OCI-LY3 (cell line): ENCODE measurements at regions not wholly inside any gene's neighbourhood (a gene's known extent, or its start where the extent isn't known, plus 50 kb on each side); places are given as distances from the start of the nearest gene placed in this dataset.

Experiments
- EZH2phosphoT487 ChIP-seq: fragments of 200-600 bp; shearing (Covaris generic); IDR thresholded peaks from 2 replicates; pipeline ENCODE4 v1.6.1; 2018; ENCODE audit warnings: antibody characterized with exemption, mixed run types, low read depth
- TF ChIP-seq, protein P1 (sequence below): fragments of 200-600, 300-600 bp; sonication (generic); IDR thresholded peaks from 2 replicates; pipeline ENCODE4 v1.5.1; 2014; ENCODE audit warnings: antibody characterized with exemption, low read length, low read depth

DNA sequence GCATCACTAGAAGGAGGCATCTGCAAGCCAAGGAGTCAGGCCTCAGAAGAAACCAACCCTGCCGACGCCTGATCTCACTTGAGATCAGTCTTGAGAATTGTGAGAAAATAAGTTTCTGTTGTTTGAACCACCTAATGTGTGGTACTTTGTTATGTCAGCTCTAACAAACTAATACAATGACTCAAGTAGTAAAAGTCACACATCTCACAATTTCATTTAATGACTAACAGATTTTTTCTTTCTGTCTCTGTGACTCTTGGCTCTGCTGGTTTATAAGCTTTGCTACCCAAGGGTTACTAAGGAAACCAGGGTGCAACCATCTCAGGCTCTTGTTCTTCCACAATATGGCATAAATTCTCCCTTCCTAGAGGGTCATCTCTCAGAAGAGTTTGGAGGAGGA, 315.8 kb upstream of the GRAMD2B start:
- TF ChIP-seq, protein P1, sequence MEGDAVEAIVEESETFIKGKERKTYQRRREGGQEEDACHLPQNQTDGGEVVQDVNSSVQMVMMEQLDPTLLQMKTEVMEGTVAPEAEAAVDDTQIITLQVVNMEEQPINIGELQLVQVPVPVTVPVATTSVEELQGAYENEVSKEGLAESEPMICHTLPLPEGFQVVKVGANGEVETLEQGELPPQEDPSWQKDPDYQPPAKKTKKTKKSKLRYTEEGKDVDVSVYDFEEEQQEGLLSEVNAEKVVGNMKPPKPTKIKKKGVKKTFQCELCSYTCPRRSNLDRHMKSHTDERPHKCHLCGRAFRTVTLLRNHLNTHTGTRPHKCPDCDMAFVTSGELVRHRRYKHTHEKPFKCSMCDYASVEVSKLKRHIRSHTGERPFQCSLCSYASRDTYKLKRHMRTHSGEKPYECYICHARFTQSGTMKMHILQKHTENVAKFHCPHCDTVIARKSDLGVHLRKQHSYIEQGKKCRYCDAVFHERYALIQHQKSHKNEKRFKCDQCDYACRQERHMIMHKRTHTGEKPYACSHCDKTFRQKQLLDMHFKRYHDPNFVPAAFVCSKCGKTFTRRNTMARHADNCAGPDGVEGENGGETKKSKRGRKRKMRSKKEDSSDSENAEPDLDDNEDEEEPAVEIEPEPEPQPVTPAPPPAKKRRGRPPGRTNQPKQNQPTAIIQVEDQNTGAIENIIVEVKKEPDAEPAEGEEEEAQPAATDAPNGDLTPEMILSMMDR = no peak
- TF ChIP-seq EZH2phosphoT487 = no peak
